Mesenchymal stem cell (in vitro differentiated cells and primary cell): ENCODE measurements at regions not wholly inside any gene's neighbourhood (a gene's known extent, or its start where the extent isn't known, plus 50 kb on each side); places are given as distances from the start of the nearest gene placed in this dataset.

Source experiments
- DNase-seq: peaks from one replicate; pipeline ENCODE4 v3.0.0-alpha.2; 2013
- H2AFZ ChIP-seq: one replicate; pipeline ENCODE4 v1.6.1; 2013; ENCODE audit warnings: low read depth, mild to moderate bottlenecking, control low read depth, inconsistent platforms, low read length, moderate library complexity
- H2AK5ac ChIP-seq: 2 replicates; pipeline ENCODE4 v1.6.1; 2013; ENCODE audit warnings: low read length, moderate library complexity, mild to moderate bottlenecking, inconsistent platforms; ENCODE audit not compliant: severe bottlenecking
- H2BK120ac ChIP-seq: one replicate; pipeline ENCODE4 v1.6.1; 2013; ENCODE audit warnings: low read depth, mild to moderate bottlenecking, inconsistent platforms, low read length, moderate library complexity
- H2BK12ac ChIP-seq, 2 experiments: one replicate each; pipeline ENCODE4 v1.6.1; 2013; ENCODE audit warnings: inconsistent platforms in 2 of 2, low read length in 2 of 2, mild to moderate bottlenecking in 2 of 2, moderate library complexity in 2 of 2, control low read depth in 1 of 2
- H2BK15ac ChIP-seq: one replicate; pipeline ENCODE4 v1.6.1; 2013; ENCODE audit warnings: mild to moderate bottlenecking, low read depth, inconsistent platforms; ENCODE audit not compliant: poor library complexity, severe bottlenecking
- H2BK5ac ChIP-seq: 2 replicates; pipeline ENCODE4 v1.6.1; 2013; ENCODE audit warnings: low read depth, mild to moderate bottlenecking, low read length, control low read depth, inconsistent platforms; ENCODE audit not compliant: poor library complexity, severe bottlenecking
- H3K14ac ChIP-seq, 2 experiments: one replicate each; pipeline ENCODE4 v1.6.1; 2013; ENCODE audit warnings: inconsistent platforms in 2 of 2, low read length in 2 of 2, control low read depth in 1 of 2, mild to moderate bottlenecking in 1 of 2, moderate library complexity in 1 of 2
- H3K18ac ChIP-seq, 2 experiments: one replicate each; pipeline ENCODE4 v1.6.1; 2013; ENCODE audit warnings: inconsistent platforms in 2 of 2, low read length in 2 of 2, control low read depth in 1 of 2, low read depth in 1 of 2, mild to moderate bottlenecking in 1 of 2
- H3K23ac ChIP-seq, 2 experiments: one replicate each; pipeline ENCODE4 v1.6.1; 2013; ENCODE audit warnings: inconsistent platforms in 2 of 2, low read length in 2 of 2, mild to moderate bottlenecking in 2 of 2, moderate library complexity in 2 of 2, control low read depth in 1 of 2
- H3K27ac ChIP-seq: 2 replicates; pipeline ENCODE4 v1.5.1; 2013; ENCODE audit warnings: mild to moderate bottlenecking, moderate library complexity, low read length, control low read depth, inconsistent platforms; ENCODE audit not compliant: poor library complexity, severe bottlenecking
- H3K27me3 ChIP-seq, 2 experiments: 2 replicates each; pipeline versions ENCODE4 v1.6.1 to v1.7.0; 2013; ENCODE audit warnings: low read length in 2 of 2, mild to moderate bottlenecking in 2 of 2, moderate library complexity in 2 of 2, control low read depth in 1 of 2, inconsistent platforms in 1 of 2; ENCODE audit not compliant: control insufficient read depth in 1 of 2, insufficient read depth in 1 of 2
- H3K36me3 ChIP-seq, 2 experiments: 2 replicates each; pipeline versions ENCODE4 v1.6.1 to v1.7.0; 2013; ENCODE audit warnings: low read length in 2 of 2, control low read depth in 1 of 2, inconsistent platforms in 1 of 2, low read depth in 1 of 2, mild to moderate bottlenecking in 1 of 2; ENCODE audit not compliant: insufficient read depth in 2 of 2, control insufficient read depth in 1 of 2
- H3K4ac ChIP-seq, 2 experiments: one replicate each; pipeline ENCODE4 v1.6.1; 2013; ENCODE audit warnings: inconsistent platforms in 2 of 2, low read length in 2 of 2, mild to moderate bottlenecking in 2 of 2, moderate library complexity in 2 of 2, control low read depth in 1 of 2, low read depth in 1 of 2
- H3K4me1 ChIP-seq: 2 replicates; pipeline ENCODE4 v1.6.1; 2013; ENCODE audit warnings: low read depth, low read length, control low read depth; ENCODE audit not compliant: control insufficient read depth, insufficient read depth
- H3K4me2 ChIP-seq: 2 replicates; pipeline ENCODE4 v1.6.1; 2013; ENCODE audit warnings: low read length, mild to moderate bottlenecking, inconsistent platforms; ENCODE audit not compliant: poor library complexity, severe bottlenecking
- H3K4me3 ChIP-seq, 2 experiments: 2 replicates each; pipeline versions ENCODE4 v1.5.1 to v1.7.0; 2013; ENCODE audit warnings: low read length in 2 of 2, mild to moderate bottlenecking in 2 of 2, control low read depth in 1 of 2, low read depth in 1 of 2; ENCODE audit not compliant: insufficient read depth in 1 of 2
- H3K79me1 ChIP-seq: replicated peaks from 2 replicates; pipeline ENCODE4 v1.6.1; 2013; ENCODE audit warnings: mild to moderate bottlenecking, control low read depth, low read length, inconsistent platforms; ENCODE audit not compliant: poor library complexity, severe bottlenecking
- H3K9ac ChIP-seq: 2 replicates; pipeline ENCODE4 v1.7.0; 2013; ENCODE audit warnings: mild to moderate bottlenecking, low read length, moderate library complexity
- H3K9me3 ChIP-seq: 2 replicates; pipeline ENCODE4 v1.7.0; 2013; ENCODE audit warnings: mild to moderate bottlenecking, low read length; ENCODE audit not compliant: control insufficient read depth
- H4K8ac ChIP-seq: one replicate; pipeline ENCODE4 v1.6.1; 2013; ENCODE audit warnings: inconsistent platforms, mild to moderate bottlenecking, low read length, moderate library complexity
- H4K91ac ChIP-seq: one replicate; pipeline ENCODE4 v1.6.1; 2013; ENCODE audit warnings: mild to moderate bottlenecking, low read length, inconsistent platforms
- WGBS: methylation state at CpG from one replicate; pipeline ENCODE4 v1.1.7; 2013; ENCODE audit warnings: mixed read lengths; 5-methylcytosine and 5-hydroxymethylcytosine counted together

- Histone ChIP-seq H3K4me2 (no peak overlapping the region), H3K9me3 (no peaks in the 10 kb centered on the region), H2BK12ac (no peak overlapping the region), H3K4me1 (peaks cover 3% of the 10 kb centered on the region), H3K23ac (no peak overlapping the region), H2AK5ac (no peak overlapping the region), H3K9ac (no peak overlapping the region), H3K36me3 (no peaks in the 10 kb centered on the region), H4K91ac (no peak overlapping the region), H2AFZ (no peak overlapping the region), H3K4me3 (no peak overlapping the region), H3K4ac (peak overlapping the region in 1 of 2 experiments; percentile 58), H2BK120ac (no peak overlapping the region), H2BK5ac (no peak overlapping the region), H3K27me3 (no peaks in the 10 kb centered on the region), H3K14ac (no peak overlapping the region), H3K79me1 (peaks cover 36% of the 10 kb centered on the region), H4K8ac (no peak overlapping the region), H2BK15ac (no peak overlapping the region), H3K18ac (no peak overlapping the region), H3K27ac (no peak overlapping the region)
- WGBS = 99% methylated on average over 17 of the region's 42 CpGs
- no peak for DNase-seq
Observed at GRCh38 chr2:134129900-134130537, 123.9 kb upstream of the MGAT5 start.

GRCh38 chr2:134131681-134132489 lies 122.0 kb upstream of the MGAT5 start:
- Histone ChIP-seq H4K8ac (no peak overlapping the region), H3K9ac (no peak overlapping the region), H3K23ac (no peak overlapping the region), H3K18ac (peak overlapping the region in 1 of 2 experiments; percentile 76), H3K9me3 (no peaks in the 10 kb centered on the region), H2BK120ac (no peak overlapping the region), H2BK12ac (peak overlapping the region in 1 of 2 experiments; percentile 60), H3K36me3 (no peaks in the 10 kb centered on the region), H4K91ac (no peak overlapping the region), H3K4me1 (peaks cover 3% of the 10 kb centered on the region), H2BK15ac (no peak overlapping the region), H2BK5ac (no peak overlapping the region), H3K27ac (no peak overlapping the region), H3K79me1 (peaks cover 33% of the 10 kb centered on the region), H3K27me3 (no peaks in the 10 kb centered on the region), H3K14ac (no peak overlapping the region), H3K4me3 (no peak overlapping the region), H2AFZ (no peak overlapping the region), H3K4me2 (no peak overlapping the region), H3K4ac (no peak overlapping the region), H2AK5ac (no peak overlapping the region)
- no peak for DNase-seq
- WGBS = 96% methylated on average over 5 of the region's 7 CpGs

- Histone ChIP-seq H3K79me1 (peaks cover 31% of the 10 kb centered on the region), H3K18ac (no peak overlapping the region), H3K4me3 (no peak overlapping the region), H2BK120ac (no peak overlapping the region), H3K23ac (no peak overlapping the region), H3K27me3 (no peaks in the 10 kb centered on the region), H4K91ac (no peak overlapping the region), H4K8ac (no peak overlapping the region), H3K9me3 (no peaks in the 10 kb centered on the region), H3K4me2 (no peak overlapping the region), H3K9ac (no peak overlapping the region), H3K4ac (no peak overlapping the region), H2BK15ac (no peak overlapping the region), H3K14ac (no peak overlapping the region), H2BK12ac (no peak overlapping the region), H3K4me1 (peaks cover 7% of the 10 kb centered on the region), H2BK5ac (no peak overlapping the region), H3K36me3 (no peaks in the 10 kb centered on the region), H2AFZ (no peak overlapping the region), H2AK5ac (no peak overlapping the region), H3K27ac (no peak overlapping the region)
- WGBS = 90% methylated on average over 3 of the region's 3 CpGs
- DNase-seq = no peak
Observed at GRCh38 chr2:134132490-134132857, 121.4 kb upstream of the MGAT5 start.

GRCh38 chr2:134133622-134134312 lies 120.1 kb upstream of the MGAT5 start:
- Histone ChIP-seq H2BK15ac (no peak overlapping the region), H3K79me1 (peaks cover 30% of the 10 kb centered on the region), H3K4ac (no peak overlapping the region), H3K27ac (no peak overlapping the region), H3K4me1 (peaks cover 7% of the 10 kb centered on the region), H4K8ac (no peak overlapping the region), H2BK12ac (no peak overlapping the region), H3K9ac (no peak overlapping the region), H2BK5ac (no peak overlapping the region), H3K18ac (peak overlapping the region in 1 of 2 experiments; percentile 54), H3K4me2 (no peak overlapping the region), H3K23ac (no peak overlapping the region), H3K14ac (no peak overlapping the region), H2BK120ac (no peak overlapping the region), H2AFZ (no peak overlapping the region), H3K4me3 (no peak overlapping the region), H3K36me3 (no peaks in the 10 kb centered on the region), H2AK5ac (no peak overlapping the region), H3K27me3 (no peaks in the 10 kb centered on the region), H4K91ac (no peak overlapping the region), H3K9me3 (no peaks in the 10 kb centered on the region)
- DNase-seq = no peak
- 75% methylated on average over 5 of the region's 6 CpGs for WGBS
